ENCODE measurements at regions not wholly inside any gene's neighbourhood (a gene's known extent, or its start where the extent isn't known, plus 50 kb on each side); places are given as distances from the start of the nearest gene placed in this dataset.

DNA sequence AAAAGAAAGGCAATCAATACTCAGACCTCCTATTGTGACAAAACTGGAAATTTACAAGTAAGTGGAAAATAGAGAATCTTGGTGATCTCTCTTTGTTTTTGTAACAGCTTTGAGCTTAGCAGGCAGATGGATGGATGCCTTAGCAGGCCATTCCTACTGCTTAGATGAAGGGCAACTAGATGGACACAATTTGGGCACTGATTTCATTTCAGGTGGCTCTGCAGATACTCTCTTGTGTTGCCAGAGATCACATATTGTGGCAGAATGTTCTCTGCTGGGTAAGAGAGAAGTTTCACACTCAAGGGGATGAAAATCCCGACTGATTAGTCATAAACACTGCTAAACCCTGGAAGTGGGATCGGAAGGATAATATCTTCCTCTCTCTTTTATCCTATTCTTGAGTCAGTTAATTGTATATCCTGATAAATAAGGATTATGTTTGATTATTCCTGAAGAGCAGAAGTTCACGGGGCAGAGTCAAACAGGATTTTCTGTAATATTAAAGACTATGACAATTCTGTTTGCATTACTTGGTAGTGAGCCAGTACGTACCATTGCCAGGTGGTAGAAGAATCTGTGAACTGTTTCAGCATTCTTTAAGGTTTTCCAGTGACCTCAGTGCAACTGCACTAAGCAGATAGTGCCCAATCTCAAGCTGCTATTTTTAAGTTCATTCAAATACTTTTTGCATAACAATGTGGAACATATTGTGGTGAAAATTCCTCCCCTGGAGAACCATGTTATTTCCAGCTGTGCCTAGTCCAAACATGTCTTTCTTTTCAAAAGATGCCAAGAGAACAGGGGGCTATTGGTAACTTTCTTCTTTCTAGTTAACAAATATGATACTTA, 974.3 kb downstream of the FSTL5 start:
- no peak for TF ChIP-seq CTCF (IDR thresholded peaks at IDR 0.05; ENCODE audit: insufficient read depth, low read length, severe bottlenecking)
- no peaks in the 10 kb centered on the region for H3K36me3 ChIP-seq (ENCODE audit: control insufficient read depth, insufficient read depth, low read length)
- DNase-seq (ENCODE audit: low read depth): no peak
- no peaks in the 10 kb centered on the region for H3K27me3 ChIP-seq (ENCODE audit: control insufficient read depth, insufficient read depth, low read length)
- FAIRE-seq: no peak
- H3K4me3 ChIP-seq (ENCODE audit: low read depth, low read length): no peak overlapping the region

GRCh38 chr4:161188578-161188977, 975.2 kb downstream of the FSTL5 start:
- DNase-seq (ENCODE audit: low read depth): no peak
- Histone ChIP-seq H3K36me3 (ENCODE audit: control insufficient read depth, insufficient read depth, low read length) (no peaks in the 10 kb centered on the region), H3K27me3 (ENCODE audit: control insufficient read depth, insufficient read depth, low read length) (no peaks in the 10 kb centered on the region), H3K4me3 (ENCODE audit: low read depth, low read length) (no peak overlapping the region)
- FAIRE-seq: no peak
- TF ChIP-seq CTCF (IDR thresholded peaks at IDR 0.05; ENCODE audit: insufficient read depth, low read length, severe bottlenecking): no peak

- DNase-seq (ENCODE audit: low read depth): no peak
- Histone ChIP-seq H3K36me3 (ENCODE audit: control insufficient read depth, insufficient read depth, low read length) (no peaks in the 10 kb centered on the region), H3K27me3 (ENCODE audit: control insufficient read depth, insufficient read depth, low read length) (no peaks in the 10 kb centered on the region), H3K4me3 (ENCODE audit: low read depth, low read length) (no peak overlapping the region)
- no peak for TF ChIP-seq CTCF (IDR thresholded peaks at IDR 0.05; ENCODE audit: insufficient read depth, low read length, severe bottlenecking)
- no peak for FAIRE-seq
Measured at GRCh38 chr4:161187569-161187968, 976.2 kb downstream of the FSTL5 start.

GRCh38 chr4:161186750-161187149, 977.0 kb downstream of the FSTL5 start:
- Histone ChIP-seq H3K36me3 (ENCODE audit: control insufficient read depth, insufficient read depth, low read length) (no peaks in the 10 kb centered on the region), H3K27me3 (ENCODE audit: control insufficient read depth, insufficient read depth, low read length) (no peaks in the 10 kb centered on the region), H3K4me3 (ENCODE audit: low read depth, low read length) (no peak overlapping the region)
- FAIRE-seq (no peak), DNase-seq (ENCODE audit: low read depth) (no peak)
- no peak for TF ChIP-seq CTCF (IDR thresholded peaks at IDR 0.05; ENCODE audit: insufficient read depth, low read length, severe bottlenecking)

GRCh38 chr4:161186012-161186411, 977.8 kb downstream of the FSTL5 start:
- Histone ChIP-seq H3K4me3 (ENCODE audit: low read depth, low read length) (no peak overlapping the region), H3K27me3 (ENCODE audit: control insufficient read depth, insufficient read depth, low read length) (no peaks in the 10 kb centered on the region), H3K36me3 (ENCODE audit: control insufficient read depth, insufficient read depth, low read length) (no peaks in the 10 kb centered on the region)
- DNase-seq (ENCODE audit: low read depth) (no peak), FAIRE-seq (no peak)
- TF ChIP-seq CTCF (IDR thresholded peaks at IDR 0.05; ENCODE audit: insufficient read depth, low read length, severe bottlenecking): no peak

DNA sequence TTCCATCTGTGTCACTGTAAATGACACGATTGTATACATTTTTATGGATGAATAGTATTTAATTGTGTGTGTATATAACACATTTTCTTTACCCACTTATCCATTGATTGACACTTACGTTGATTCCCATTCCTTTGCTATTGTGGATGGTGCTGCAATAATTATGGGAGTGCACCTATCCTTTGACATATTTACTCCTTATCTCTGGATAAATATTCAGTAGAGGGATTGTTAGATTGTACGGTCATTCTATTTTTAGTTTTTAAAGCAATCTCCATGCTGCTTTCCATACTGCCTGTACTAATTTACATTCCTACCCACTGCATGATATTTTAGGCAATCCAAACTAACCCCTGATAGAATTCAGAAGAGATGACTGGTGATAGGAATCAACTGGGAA, 980.1 kb downstream of the FSTL5 start:
- Histone ChIP-seq H3K4me3 (ENCODE audit: low read depth, low read length) (no peak overlapping the region), H3K27me3 (ENCODE audit: control insufficient read depth, insufficient read depth, low read length) (no peaks in the 10 kb centered on the region), H3K36me3 (ENCODE audit: control insufficient read depth, insufficient read depth, low read length) (no peaks in the 10 kb centered on the region)
- FAIRE-seq: no peak
- no peak for TF ChIP-seq CTCF (IDR thresholded peaks at IDR 0.05; ENCODE audit: insufficient read depth, low read length, severe bottlenecking)
- no peak for DNase-seq (ENCODE audit: low read depth)

Measured in bronchial epithelial cell (primary cell).